Neuronal stem cell (in vitro differentiated cells): ENCODE measurements at regions not wholly inside any gene's neighbourhood (a gene's known extent, or its start where the extent isn't known, plus 50 kb on each side); places are given as distances from the start of the nearest gene placed in this dataset.
A peak's percentile ranks its signal among the peaks of the same experiment; 100 is the strongest.

Source experiments
- DNase-seq: peaks from one replicate; pipeline ENCODE4 v3.0.0-alpha.2; 2013; ENCODE audit warnings: low spot score
- H2AFZ ChIP-seq: one replicate; pipeline ENCODE4 v1.6.1; 2013; ENCODE audit warnings: mild to moderate bottlenecking, low read length, inconsistent platforms
- H2AK5ac ChIP-seq: 2 replicates; pipeline ENCODE4 v1.6.1; 2013; ENCODE audit warnings: low read depth, mild to moderate bottlenecking, inconsistent platforms, low read length, moderate library complexity, mixed read lengths
- H2BK120ac ChIP-seq: 2 replicates; pipeline ENCODE4 v1.6.1; 2013; ENCODE audit warnings: low read depth, mild to moderate bottlenecking, inconsistent platforms, low read length, moderate library complexity, mixed read lengths
- H2BK12ac ChIP-seq: one replicate; pipeline ENCODE4 v1.6.1; 2013; ENCODE audit warnings: low read length, inconsistent platforms
- H2BK15ac ChIP-seq: 2 replicates; pipeline ENCODE4 v1.6.1; 2013; ENCODE audit warnings: mild to moderate bottlenecking, low read length, inconsistent platforms, mixed read lengths
- H2BK5ac ChIP-seq: one replicate; pipeline ENCODE4 v1.6.1; 2013; ENCODE audit warnings: inconsistent platforms, mild to moderate bottlenecking, low read length, moderate library complexity
- H3K14ac ChIP-seq: one replicate; pipeline ENCODE4 v1.6.1; 2013; ENCODE audit warnings: low read length, inconsistent platforms
- H3K18ac ChIP-seq: 2 replicates; pipeline ENCODE4 v1.6.1; 2013; ENCODE audit warnings: low read length, inconsistent platforms
- H3K23ac ChIP-seq: 2 replicates; pipeline ENCODE4 v1.6.1; 2013; ENCODE audit warnings: low read depth, mild to moderate bottlenecking, mixed read lengths, low read length, inconsistent platforms; ENCODE audit not compliant: poor library complexity
- H3K27ac ChIP-seq: replicated peaks from 3 replicates; pipeline ENCODE4 v1.5.1; 2013; ENCODE audit warnings: low read length, inconsistent platforms
- H3K27me3 ChIP-seq, 3 experiments: 2 replicates each; pipeline ENCODE4 v1.6.1; 2013; ENCODE audit warnings: low read length in 3 of 3, mild to moderate bottlenecking in 2 of 3, inconsistent platforms in 1 of 3, low read depth in 1 of 3, mixed read lengths in 1 of 3, moderate library complexity in 1 of 3; ENCODE audit not compliant: control insufficient read depth in 3 of 3, insufficient read depth in 3 of 3
- H3K36me3 ChIP-seq, 2 donors: replicated peaks in 1 of 2; 2 replicates each; pipeline ENCODE4 v1.6.1; 2013; ENCODE audit warnings: low read length in 2 of 2; ENCODE audit not compliant: control insufficient read depth in 2 of 2, insufficient read depth in 2 of 2
- H3K4ac ChIP-seq: 2 replicates; pipeline ENCODE4 v1.6.1; 2013; ENCODE audit warnings: inconsistent platforms, mild to moderate bottlenecking, low read length, moderate library complexity
- H3K4me1 ChIP-seq, 2 donors: 1 replicate in 1 of 2; 2 replicates in 1 of 2; pipeline ENCODE4 v1.6.1; 2013; ENCODE audit warnings: low read length in 2 of 2, low read depth in 1 of 2; ENCODE audit not compliant: control insufficient read depth in 2 of 2, insufficient read depth in 1 of 2
- H3K4me2 ChIP-seq: one replicate; pipeline ENCODE4 v1.6.1; 2013; ENCODE audit warnings: mild to moderate bottlenecking, low read length, inconsistent platforms; ENCODE audit not compliant: insufficient read depth, poor library complexity, severe bottlenecking
- H3K4me3 ChIP-seq, 2 donors: 2 replicates each; pipeline ENCODE4 v1.5.1; 2013; ENCODE audit warnings: low read length in 2 of 2, mild to moderate bottlenecking in 2 of 2, inconsistent platforms in 1 of 2, moderate library complexity in 1 of 2
- H3K79me1 ChIP-seq: one replicate; pipeline ENCODE4 v1.6.1; 2013; ENCODE audit warnings: low read depth, mild to moderate bottlenecking, inconsistent platforms, low read length, moderate library complexity
- H3K9ac ChIP-seq: one replicate; pipeline ENCODE4 v1.6.1; 2013; ENCODE audit warnings: mild to moderate bottlenecking, low read depth, low read length, inconsistent platforms; ENCODE audit not compliant: poor library complexity
- H3K9me3 ChIP-seq, 2 donors: replicated peaks in 1 of 2; 2 replicates each; pipeline versions ENCODE3 to v1.6.1; 2013; ENCODE audit warnings: low read length in 2 of 2, mild to moderate bottlenecking in 2 of 2, inconsistent platforms in 1 of 2, low read depth in 1 of 2, mixed read lengths in 1 of 2, moderate library complexity in 1 of 2; ENCODE audit not compliant: control insufficient read depth in 2 of 2, insufficient read depth in 1 of 2
- H4K8ac ChIP-seq: one replicate; pipeline ENCODE4 v1.6.1; 2013; ENCODE audit warnings: low read depth, mild to moderate bottlenecking, inconsistent platforms, low read length, moderate library complexity
- H4K91ac ChIP-seq: one replicate; pipeline ENCODE4 v1.6.1; 2013; ENCODE audit warnings: low read length, low read depth, mild to moderate bottlenecking, inconsistent platforms; ENCODE audit not compliant: poor library complexity
- WGBS, 2 donors: extraction: QIAGEN DNeasy Blood & Tissue Kit; methylation state at CpG; one replicate each; pipeline ENCODE4 v1.1.7; 2013; ENCODE audit warnings: missing lambda C conversion rate in 2 of 2, mixed read lengths in 1 of 2; ENCODE audit not compliant: insufficient read length in 2 of 2, insufficient replicate concordance in 1 of 2; ENCODE audit errors: extremely low coverage in 2 of 2; 5-methylcytosine and 5-hydroxymethylcytosine counted together

- Histone ChIP-seq H2BK120ac (no peak overlapping the region), H2BK15ac (no peak overlapping the region), H2BK12ac (no peak overlapping the region), H3K4me2 (no peak overlapping the region), H3K9ac (no peak overlapping the region), H2BK5ac (no peak overlapping the region), H2AFZ (peak overlapping the region; percentile 87), H3K27me3 (no peaks in the 10 kb centered on the region), H3K14ac (no peak overlapping the region), H4K91ac (no peak overlapping the region), H3K4ac (no peak overlapping the region), H3K4me1 (peaks cover 0 to 5% of the 10 kb centered on the region in 2 donors), H3K79me1 (no peaks in the 10 kb centered on the region), H3K27ac (no peak overlapping the region), H2AK5ac (no peak overlapping the region), H4K8ac (no peak overlapping the region), H3K18ac (no peak overlapping the region), H3K9me3 (no peaks in the 10 kb centered on the region), H3K23ac (no peak overlapping the region), H3K36me3 (no peaks in the 10 kb centered on the region), H3K4me3 (no peak overlapping the region)
- no peak for DNase-seq
- no CpG with 5 or more reads among the region's 3 CpGs for WGBS, 2 donors
Measured at GRCh38 chr4:125985856-125986255, 671.1 kb downstream of the FAT4 start.

- Histone ChIP-seq H3K36me3 (no peaks in the 10 kb centered on the region), H3K4me1 (peaks cover 0 to 5% of the 10 kb centered on the region in 2 donors), H3K9ac (no peak overlapping the region), H2BK5ac (no peak overlapping the region), H2AK5ac (no peak overlapping the region), H2AFZ (peak overlapping the region; percentile 61), H3K27me3 (no peaks in the 10 kb centered on the region), H3K79me1 (no peaks in the 10 kb centered on the region), H3K4me3 (no peak overlapping the region), H3K27ac (no peak overlapping the region), H2BK15ac (no peak overlapping the region), H3K4me2 (no peak overlapping the region), H3K23ac (no peak overlapping the region), H4K8ac (no peak overlapping the region), H3K9me3 (no peaks in the 10 kb centered on the region), H2BK12ac (no peak overlapping the region), H3K14ac (no peak overlapping the region), H2BK120ac (no peak overlapping the region), H3K4ac (no peak overlapping the region), H4K91ac (no peak overlapping the region), H3K18ac (no peak overlapping the region)
- no peak for DNase-seq
- WGBS, 2 donors, result no CpG with 5 or more reads among the region's 7 CpGs
Measured at GRCh38 chr4:125986307-125986706, 671.6 kb downstream of the FAT4 start.

GRCh38 chr4:125988464-125988863 lies 673.7 kb downstream of the FAT4 start:
- Histone ChIP-seq H3K14ac (no peak overlapping the region), H3K9me3 (no peaks in the 10 kb centered on the region), H3K36me3 (no peaks in the 10 kb centered on the region), H2BK5ac (no peak overlapping the region), H2BK120ac (no peak overlapping the region), H3K4me2 (no peak overlapping the region), H3K27ac (no peak overlapping the region), H3K27me3 (no peaks in the 10 kb centered on the region), H2BK15ac (no peak overlapping the region), H3K4me1 (peaks cover 0 to 5% of the 10 kb centered on the region in 2 donors), H3K9ac (no peak overlapping the region), H3K23ac (no peak overlapping the region), H2BK12ac (no peak overlapping the region), H4K91ac (no peak overlapping the region), H3K79me1 (peaks cover 2% of the 10 kb centered on the region), H3K4ac (no peak overlapping the region), H2AFZ (no peak overlapping the region), H4K8ac (no peak overlapping the region), H2AK5ac (no peak overlapping the region), H3K18ac (no peak overlapping the region), H3K4me3 (no peak overlapping the region)
- DNase-seq, result no peak
- no CpG with 5 or more reads among the region's 1 CpG for WGBS, 2 donors

GRCh38 chr4:125991398-125991797 lies 676.6 kb downstream of the FAT4 start:
- no peak overlapping the region for H2BK5ac ChIP-seq
- H3K79me1 ChIP-seq, result peaks cover 2% of the 10 kb centered on the region
- H2BK15ac ChIP-seq, result no peak overlapping the region
- no peak overlapping the region for H2BK120ac ChIP-seq
- no peaks in the 10 kb centered on the region for H3K4me1 ChIP-seq
- no peak overlapping the region for H2AK5ac ChIP-seq
- no peak overlapping the region for H3K14ac ChIP-seq
- H3K27ac ChIP-seq, result no peak overlapping the region
- H3K18ac ChIP-seq, result no peak overlapping the region
- H4K91ac ChIP-seq, result no peak overlapping the region
- no peak overlapping the region for H3K4me3 ChIP-seq
- H3K9ac ChIP-seq, result no peak overlapping the region
- H2AFZ ChIP-seq, result no peak overlapping the region
- no peak for DNase-seq
- no peak overlapping the region for H2BK12ac ChIP-seq
- H3K4ac ChIP-seq, result no peak overlapping the region
- no peaks in the 10 kb centered on the region for H3K27me3 ChIP-seq
- peaks cover 0 to 2% of the 10 kb centered on the region in 2 donors for H3K9me3 ChIP-seq
- H3K36me3 ChIP-seq, result no peaks in the 10 kb centered on the region
- WGBS, 2 donors, result no CpG with 5 or more reads among the region's 2 CpGs
- H3K23ac ChIP-seq, result no peak overlapping the region
- no peak overlapping the region for H4K8ac ChIP-seq
- no peak overlapping the region for H3K4me2 ChIP-seq
